ENCODE measurements at regions not wholly inside any gene's neighbourhood (a gene's known extent, or its start where the extent isn't known, plus 50 kb on each side); places are given as distances from the start of the nearest gene placed in this dataset.
"Not testable (repeated sequence)": the region's sequence is repeated elsewhere in the genome, so short reads cannot be mapped to it uniquely, and the experiment has no call there.

GRCh38 chr6:28615955-28616747 is 90.5 kb downstream of the GPX5 start:
- Histone ChIP-seq H3K36me3 (ENCODE audit: control insufficient read depth in 1 of 2, insufficient read depth in 2 of 2, low read length in 1 of 2) (no peaks in the 10 kb centered on the region), H3K9me3 (ENCODE audit: control insufficient read depth, low read length) (peaks cover 5% of the 10 kb centered on the region), H3K4me1 (ENCODE audit: control insufficient read depth in 1 of 2, insufficient read depth in 2 of 2, low read length in 2 of 2) (no peaks in the 10 kb centered on the region), H3K4me3 (ENCODE audit: low read length in 2 of 2) (no peak overlapping the region), H3K27ac (ENCODE audit: low read depth in 1 of 2, low read length in 2 of 2) (no peak overlapping the region), H3K27me3 (ENCODE audit: control insufficient read depth in 1 of 2, insufficient read depth in 2 of 2, low read length in 1 of 2) (no peaks in the 10 kb centered on the region)
- intact Hi-C loops (cut with DNase I) = no loop called here
- ATAC-seq (ENCODE audit: low FRiP score) = no peak
- DNase-seq = no peak
- 20 to 22% methylated on average over 52 of the region's 52 CpGs for WGBS, 2 donors

DNA sequence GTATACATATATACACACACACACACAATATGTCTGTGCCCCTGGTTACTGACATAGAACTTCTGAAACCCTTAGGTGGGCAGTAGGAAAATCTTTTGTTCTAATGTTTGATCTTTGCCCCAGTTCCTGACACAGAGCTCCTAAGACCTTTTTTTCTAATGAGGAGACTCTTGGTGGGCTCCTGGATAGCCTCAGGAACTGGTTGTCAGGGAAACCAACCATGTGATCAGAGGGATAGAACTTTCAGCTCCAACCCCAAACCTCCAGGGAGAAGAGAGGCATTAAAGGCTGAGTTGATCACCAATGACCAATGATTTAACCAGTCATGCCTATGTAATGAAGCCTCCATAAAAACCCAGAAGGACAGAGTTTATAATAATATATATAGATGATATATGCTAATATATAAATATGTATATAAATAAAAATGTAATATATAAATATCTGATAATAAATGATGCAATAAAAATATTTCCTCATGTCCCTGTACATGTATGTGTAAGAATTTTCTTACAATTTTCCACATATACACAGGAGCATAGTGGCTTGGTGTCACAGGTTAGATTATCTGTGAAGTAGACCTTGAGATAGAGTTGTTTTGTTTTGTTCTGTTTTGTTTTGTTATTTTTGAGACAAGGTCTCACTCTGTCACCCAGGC is 93.3 kb downstream of the GPX5 start:
- no peak overlapping the region for H3K4me3 ChIP-seq (ENCODE audit: low read length in 2 of 2)
- H3K27me3 ChIP-seq (ENCODE audit: control insufficient read depth in 1 of 2, insufficient read depth in 2 of 2, low read length in 1 of 2) = no peaks in the 10 kb centered on the region
- H3K9me3 ChIP-seq (ENCODE audit: control insufficient read depth, low read length) = peaks cover 5% of the 10 kb centered on the region
- no peak for ATAC-seq (ENCODE audit: low FRiP score)
- intact Hi-C loops (cut with DNase I) = no loop called here
- DNase-seq = no peak
- no peaks in the 10 kb centered on the region for H3K4me1 ChIP-seq (ENCODE audit: control insufficient read depth in 1 of 2, insufficient read depth in 2 of 2, low read length in 2 of 2)
- H3K36me3 ChIP-seq (ENCODE audit: control insufficient read depth in 1 of 2, insufficient read depth in 2 of 2, low read length in 1 of 2) = no peaks in the 10 kb centered on the region
- no peak overlapping the region for H3K27ac ChIP-seq (ENCODE audit: low read depth in 1 of 2, low read length in 2 of 2)

DNA sequence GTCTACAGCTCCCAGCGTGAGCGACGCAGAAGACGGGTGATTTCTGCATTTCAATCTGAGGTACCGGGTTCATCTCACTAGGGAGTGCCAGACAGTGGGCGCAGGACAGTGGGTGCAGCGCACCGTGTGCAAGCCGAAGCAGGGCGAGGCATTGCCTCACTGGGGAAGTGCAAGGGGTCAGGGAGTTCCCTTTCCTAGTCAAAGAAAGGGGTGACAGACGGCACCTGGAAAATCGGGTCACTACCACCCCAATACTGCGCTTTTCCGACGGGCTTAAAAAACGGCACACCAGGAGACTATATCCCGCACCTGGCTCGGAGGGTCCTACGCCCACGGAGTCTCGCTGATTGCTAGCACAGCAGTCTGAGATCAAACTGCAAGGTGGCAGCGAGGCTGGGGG is 95.6 kb downstream of the GPX5 start:
- H3K36me3 ChIP-seq (ENCODE audit: control insufficient read depth in 1 of 2, insufficient read depth in 2 of 2, low read length in 1 of 2); H3K4me1 ChIP-seq (ENCODE audit: control insufficient read depth in 1 of 2, insufficient read depth in 2 of 2, low read length in 2 of 2); H3K9me3 ChIP-seq (ENCODE audit: control insufficient read depth, low read length); H3K4me3 ChIP-seq (ENCODE audit: low read length in 2 of 2); ATAC-seq (ENCODE audit: low FRiP score); H3K27me3 ChIP-seq (ENCODE audit: control insufficient read depth in 1 of 2, insufficient read depth in 2 of 2, low read length in 1 of 2); intact Hi-C loops (cut with DNase I); DNase-seq; H3K27ac ChIP-seq (ENCODE audit: low read depth in 1 of 2, low read length in 2 of 2): not testable (repeated sequence)
- WGBS, 2 donors = 22 to 36% methylated on average over 20 to 21 of the region's 22 CpGs

DNA sequence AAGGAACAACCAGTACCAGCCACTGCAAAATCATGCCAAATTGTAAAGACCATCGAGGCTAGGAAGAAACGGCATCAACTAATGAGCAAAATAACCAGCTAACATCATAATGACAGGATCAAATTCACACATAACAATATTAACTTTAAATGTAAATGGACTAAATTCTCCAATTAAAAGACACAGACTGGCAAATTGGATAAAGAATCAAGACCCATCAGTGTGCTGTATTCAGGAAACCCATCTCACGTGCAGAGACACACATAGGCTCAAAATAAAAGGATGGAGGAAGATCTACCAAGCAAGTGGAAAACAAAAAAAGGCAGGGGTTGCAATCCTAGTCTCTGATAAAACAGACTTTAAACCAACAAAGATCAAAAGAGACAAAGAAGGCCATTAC is 97.6 kb downstream of the GPX5 start:
- WGBS, 2 donors = 85 to 94% methylated on average over 2 to 3 of the region's 3 CpGs
- DNase-seq = not testable (repeated sequence)

DNA sequence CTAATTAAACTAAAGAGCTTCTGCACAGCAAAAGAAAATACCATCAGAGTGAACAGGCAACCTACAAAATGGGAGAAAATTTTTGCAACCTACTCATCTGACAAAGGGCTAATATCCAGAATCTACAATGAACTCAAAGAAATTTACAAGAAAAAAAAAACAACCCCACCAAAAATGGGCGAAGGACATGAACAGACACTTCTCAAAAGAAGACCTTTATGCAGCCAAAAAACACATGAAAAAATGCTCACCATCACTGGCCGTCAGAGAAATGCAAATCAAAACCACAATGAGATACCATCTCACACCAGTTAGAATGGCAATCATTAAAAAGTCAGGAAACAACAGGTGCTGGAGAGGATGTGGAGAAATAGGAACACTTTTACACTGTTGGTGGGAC is 100.7 kb downstream of the GPX5 start:
- H3K4me3 ChIP-seq (ENCODE audit: low read length in 2 of 2); H3K4me1 ChIP-seq (ENCODE audit: control insufficient read depth in 1 of 2, insufficient read depth in 2 of 2, low read length in 2 of 2); H3K9me3 ChIP-seq (ENCODE audit: control insufficient read depth, low read length); H3K27me3 ChIP-seq (ENCODE audit: control insufficient read depth in 1 of 2, insufficient read depth in 2 of 2, low read length in 1 of 2); ATAC-seq (ENCODE audit: low FRiP score); H3K36me3 ChIP-seq (ENCODE audit: control insufficient read depth in 1 of 2, insufficient read depth in 2 of 2, low read length in 1 of 2); DNase-seq; intact Hi-C loops (cut with DNase I); H3K27ac ChIP-seq (ENCODE audit: low read depth in 1 of 2, low read length in 2 of 2): not testable (repeated sequence)
- WGBS, 2 donors = 58 to 60% methylated on average over 2 of the region's 2 CpGs

More for the DNA sequence above, 97.6 kb downstream of the GPX5 start:
- H3K27me3 ChIP-seq (ENCODE audit: control insufficient read depth in 1 of 2, insufficient read depth in 2 of 2, low read length in 1 of 2); H3K27ac ChIP-seq (ENCODE audit: low read depth in 1 of 2, low read length in 2 of 2); H3K9me3 ChIP-seq (ENCODE audit: control insufficient read depth, low read length); H3K4me1 ChIP-seq (ENCODE audit: control insufficient read depth in 1 of 2, insufficient read depth in 2 of 2, low read length in 2 of 2); H3K36me3 ChIP-seq (ENCODE audit: control insufficient read depth in 1 of 2, insufficient read depth in 2 of 2, low read length in 1 of 2); ATAC-seq (ENCODE audit: low FRiP score); H3K4me3 ChIP-seq (ENCODE audit: low read length in 2 of 2); intact Hi-C loops (cut with DNase I): not testable (repeated sequence)

DNA sequence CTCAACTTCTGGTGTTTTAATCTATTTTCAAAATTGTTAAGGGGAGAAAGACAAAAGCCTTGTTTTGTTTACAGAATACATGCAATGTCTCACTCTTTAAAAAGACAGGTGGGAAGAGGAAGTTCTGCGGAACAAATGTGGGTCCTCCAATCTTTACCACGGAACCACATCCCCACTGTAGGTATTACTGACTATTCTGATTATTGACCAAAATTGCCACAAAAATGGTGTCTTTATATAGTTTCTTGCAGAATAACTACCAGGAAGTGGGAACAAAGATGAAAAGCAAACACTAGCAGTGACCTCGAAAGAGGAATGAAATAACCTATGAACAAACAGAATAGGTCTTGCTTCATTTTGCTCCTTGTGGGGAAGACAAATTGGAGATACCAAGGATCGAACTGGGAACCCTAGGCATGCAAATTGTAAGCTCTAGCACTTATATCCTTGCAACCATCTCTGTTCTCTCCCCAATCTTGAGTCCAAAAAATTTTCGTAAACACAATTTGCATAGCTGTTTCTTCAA is 106.7 kb downstream of the GPX5 start:
- 84 to 91% methylated on average over 5 of the region's 5 CpGs for WGBS, 2 donors
- no peak overlapping the region for H3K4me3 ChIP-seq (ENCODE audit: low read length in 2 of 2)
- peaks cover 2% of the 10 kb centered on the region for H3K9me3 ChIP-seq (ENCODE audit: control insufficient read depth, low read length)
- ATAC-seq (ENCODE audit: low FRiP score) = no peak
- H3K36me3 ChIP-seq (ENCODE audit: control insufficient read depth in 1 of 2, insufficient read depth in 2 of 2, low read length in 1 of 2) = no peaks in the 10 kb centered on the region
- H3K27ac ChIP-seq (ENCODE audit: low read depth in 1 of 2, low read length in 2 of 2) = no peak overlapping the region
- no peaks in the 10 kb centered on the region for H3K4me1 ChIP-seq (ENCODE audit: control insufficient read depth in 1 of 2, insufficient read depth in 2 of 2, low read length in 2 of 2)
- intact Hi-C loops (cut with DNase I) = no loop called here
- H3K27me3 ChIP-seq (ENCODE audit: control insufficient read depth in 1 of 2, insufficient read depth in 2 of 2, low read length in 1 of 2) = peaks cover 0 to 1% of the 10 kb centered on the region in 2 donors
- no peak for DNase-seq

GRCh38 chr6:28633445-28634215 is 107.9 kb downstream of the GPX5 start:
- DNase-seq (no peak), ATAC-seq (ENCODE audit: low FRiP score) (no peak)
- 52 to 55% methylated on average over 28 of the region's 28 CpGs for WGBS, 2 donors
- Histone ChIP-seq H3K9me3 (ENCODE audit: control insufficient read depth, low read length) (peaks cover 2% of the 10 kb centered on the region), H3K27ac (ENCODE audit: low read depth in 1 of 2, low read length in 2 of 2) (no peak overlapping the region), H3K27me3 (ENCODE audit: control insufficient read depth in 1 of 2, insufficient read depth in 2 of 2, low read length in 1 of 2) (peaks cover 0 to 1% of the 10 kb centered on the region in 2 donors), H3K4me1 (ENCODE audit: control insufficient read depth in 1 of 2, insufficient read depth in 2 of 2, low read length in 2 of 2) (no peaks in the 10 kb centered on the region), H3K4me3 (ENCODE audit: low read length in 2 of 2) (no peak overlapping the region), H3K36me3 (ENCODE audit: control insufficient read depth in 1 of 2, insufficient read depth in 2 of 2, low read length in 1 of 2) (no peaks in the 10 kb centered on the region)
- intact Hi-C loops (cut with DNase I) = no loop called here

- intact Hi-C loops (cut with DNase I) = no loop called here
- ATAC-seq (ENCODE audit: low FRiP score) (no peak), DNase-seq (no peak)
- H3K4me1 ChIP-seq (ENCODE audit: control insufficient read depth in 1 of 2, insufficient read depth in 2 of 2, low read length in 2 of 2) = no peaks in the 10 kb centered on the region
- no peak overlapping the region for H3K4me3 ChIP-seq (ENCODE audit: low read length in 2 of 2)
- WGBS, 2 donors = 7 to 9% methylated on average over 4 of the region's 4 CpGs
- H3K27me3 ChIP-seq (ENCODE audit: control insufficient read depth in 1 of 2, insufficient read depth in 2 of 2, low read length in 1 of 2) = peaks cover 0 to 1% of the 10 kb centered on the region in 2 donors
- H3K9me3 ChIP-seq (ENCODE audit: control insufficient read depth, low read length) = no peaks in the 10 kb centered on the region
- H3K36me3 ChIP-seq (ENCODE audit: control insufficient read depth in 1 of 2, insufficient read depth in 2 of 2, low read length in 1 of 2) = no peaks in the 10 kb centered on the region
- H3K27ac ChIP-seq (ENCODE audit: low read depth in 1 of 2, low read length in 2 of 2) = no peak overlapping the region
Measured at GRCh38 chr6:28634411-28634760, 108.7 kb downstream of the GPX5 start.
